Breast epithelium (tissue), 4 donors: ENCODE measurements at regions not wholly inside any gene's neighbourhood (a gene's known extent, or its start where the extent isn't known, plus 50 kb on each side); places are given as distances from the start of the nearest gene placed in this dataset.

Source experiments
- DNase-seq, 2 donors: peaks; one replicate each; pipeline ENCODE4 v3.0.0-alpha.2; 2019; ENCODE audit warnings: low spot score in 2 of 2
- H3K27ac ChIP-seq, 2 donors: fragments of 200-600 bp; sonication (generic) in 1 of 2; one replicate each; pipeline ENCODE4 v1.5.1; 2016 to 2019; ENCODE audit warnings: mild to moderate bottlenecking in 1 of 2
- H3K27me3 ChIP-seq, 2 donors: fragments of 200-600 bp; sonication (generic) in 1 of 2; one replicate each; pipeline versions ENCODE4 v1.5.1 to v1.6.0; 2017 to 2019; ENCODE audit warnings: control low read depth in 1 of 2, mild to moderate bottlenecking in 1 of 2
- H3K36me3 ChIP-seq: fragments of 200-600 bp; one replicate; pipeline ENCODE4 v1.5.1; 2019
- H3K4me1 ChIP-seq, 2 donors: fragments of 200-600 bp; sonication (generic); one replicate each; pipeline ENCODE4 v1.5.1; 2016 to 2019; ENCODE audit warnings: control low read depth in 1 of 2
- H3K4me3 ChIP-seq, 3 donors: fragments of 200-600 bp; sonication (generic); 1 replicate in 2 of 3; 2 replicates in 1 of 3; pipeline ENCODE4 v1.5.1; 2016 to 2019; ENCODE audit warnings: mild to moderate bottlenecking in 3 of 3, moderate library complexity in 2 of 3
- H3K9me3 ChIP-seq, 2 donors: fragments of 200-600 bp; sonication (generic) in 1 of 2; one replicate each; pipeline ENCODE4 v1.5.1; 2016 to 2019; ENCODE audit warnings: control low read depth in 1 of 2
- CTCF ChIP-seq, 3 donors: fragments of 450-650 bp; IDR thresholded peaks; one replicate each; pipeline ENCODE4 v1.5.1; 2016 to 2017; ENCODE audit warnings: antibody characterized with exemption in 3 of 3, mild to moderate bottlenecking in 3 of 3, moderate library complexity in 3 of 3
- POLR2A ChIP-seq: fragments of 450-650 bp; IDR thresholded peaks from one replicate; pipeline ENCODE4 v1.6.1; 2016; ENCODE audit warnings: antibody characterized with exemption, mild to moderate bottlenecking, moderate library complexity
- POLR2AphosphoS5 ChIP-seq, 3 donors: sonication (generic); formaldehyde crosslinking; IDR thresholded peaks; one replicate each; pipeline ENCODE4 v1.6.1; 2017; ENCODE audit warnings: antibody characterized with exemption in 3 of 3
- intact Hi-C: fragments of 100-400 bp; cut with DNase I; formaldehyde crosslinking; loops from one replicate; pipeline ENCODE4 v1.15.1; 2023; ENCODE audit warnings: low total_unique reads

GRCh38 chr2:76678383-76679024 is 843.7 kb downstream of the LRRTM4 start:
- Histone ChIP-seq H3K27me3 (no peaks in the 10 kb centered on the region), H3K4me3 (no peak overlapping the region), H3K36me3 (no peaks in the 10 kb centered on the region), H3K27ac (no peak overlapping the region), H3K4me1 (no peaks in the 10 kb centered on the region), H3K9me3 (no peaks in the 10 kb centered on the region)
- no peak for DNase-seq
- intact Hi-C loops: loop anchor here (5.0 kb wide), 1 partner anchor 34 kb away; no protein-coding TSS in a partner anchor
- TF ChIP-seq POLR2A (no peak), POLR2AphosphoS5 (IDR thresholded peaks at IDR 0.05) (no peak), CTCF (IDR thresholded peaks at IDR 0.05) (no peak)

- H3K27ac ChIP-seq: no peak overlapping the region
- no peaks in the 10 kb centered on the region for H3K36me3 ChIP-seq
- no peak for TF ChIP-seq POLR2A
- no peak for TF ChIP-seq CTCF (IDR thresholded peaks at IDR 0.05)
- DNase-seq: no peak
- H3K9me3 ChIP-seq: no peaks in the 10 kb centered on the region
- intact Hi-C loops: loop anchor here (5.0 kb wide), 1 partner anchor 37 kb away; no protein-coding TSS in a partner anchor
- H3K4me3 ChIP-seq: no peak overlapping the region
- no peaks in the 10 kb centered on the region for H3K27me3 ChIP-seq
- H3K4me1 ChIP-seq: no peaks in the 10 kb centered on the region
Measured at GRCh38 chr2:76675212-76675611, 847.0 kb downstream of the LRRTM4 start.

- no peaks in the 10 kb centered on the region for H3K9me3 ChIP-seq
- H3K4me3 ChIP-seq: no peak overlapping the region
- no peak for TF ChIP-seq POLR2A
- no peak for TF ChIP-seq CTCF (IDR thresholded peaks at IDR 0.05)
- TF ChIP-seq POLR2AphosphoS5 (IDR thresholded peaks at IDR 0.05): no peak
- no peaks in the 10 kb centered on the region for H3K4me1 ChIP-seq
- intact Hi-C loops: no loop called here
- H3K27me3 ChIP-seq: no peaks in the 10 kb centered on the region
- DNase-seq: no peak
- H3K36me3 ChIP-seq: no peaks in the 10 kb centered on the region
- H3K27ac ChIP-seq: no peak overlapping the region
Measured at GRCh38 chr2:76672798-76673197, 849.4 kb downstream of the LRRTM4 start.

GRCh38 chr2:76669966-76670465 is 852.2 kb downstream of the LRRTM4 start:
- intact Hi-C loops: loop anchor here (2.0 kb wide), 1 partner anchor 51 kb away; no protein-coding TSS in a partner anchor

More at GRCh38 chr2:76669966-76670465, 852.2 kb downstream of the LRRTM4 start:
- H3K27ac ChIP-seq: no peak overlapping the region
- no peak for DNase-seq
- no peaks in the 10 kb centered on the region for H3K36me3 ChIP-seq
- no peak for TF ChIP-seq CTCF (IDR thresholded peaks at IDR 0.05)
- no peak for TF ChIP-seq POLR2A
- no peak for TF ChIP-seq POLR2AphosphoS5 (IDR thresholded peaks at IDR 0.05)
- no peak overlapping the region for H3K4me3 ChIP-seq
- H3K27me3 ChIP-seq: no peaks in the 10 kb centered on the region
- no peaks in the 10 kb centered on the region for H3K9me3 ChIP-seq
- H3K4me1 ChIP-seq: no peaks in the 10 kb centered on the region
